ENCODE measurements at regions not wholly inside any gene's neighbourhood (a gene's known extent, or its start where the extent isn't known, plus 50 kb on each side); places are given as distances from the start of the nearest gene placed in this dataset.

DNA sequence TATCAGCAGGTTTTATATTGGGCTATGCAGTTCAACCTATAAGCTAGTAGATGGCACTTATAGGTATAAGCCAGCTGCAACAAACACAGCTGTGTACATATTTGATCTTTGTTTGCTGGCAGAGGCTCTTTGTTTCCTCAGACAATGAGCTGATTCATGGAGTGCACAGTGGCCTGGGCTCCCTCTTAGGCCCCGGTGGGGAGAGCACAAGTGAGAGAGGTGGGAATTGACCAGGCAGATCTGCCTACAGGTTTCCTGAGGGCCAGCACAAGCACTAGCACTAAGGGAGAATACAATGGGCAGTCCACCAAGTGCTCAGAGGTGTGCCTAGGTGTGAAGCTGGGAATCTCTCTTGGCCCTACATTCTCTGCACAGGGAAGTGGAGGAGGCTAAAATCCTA lies 1390.7 kb downstream of the SLITRK5 start (continued):
- TF ChIP-seq, protein P1, sequence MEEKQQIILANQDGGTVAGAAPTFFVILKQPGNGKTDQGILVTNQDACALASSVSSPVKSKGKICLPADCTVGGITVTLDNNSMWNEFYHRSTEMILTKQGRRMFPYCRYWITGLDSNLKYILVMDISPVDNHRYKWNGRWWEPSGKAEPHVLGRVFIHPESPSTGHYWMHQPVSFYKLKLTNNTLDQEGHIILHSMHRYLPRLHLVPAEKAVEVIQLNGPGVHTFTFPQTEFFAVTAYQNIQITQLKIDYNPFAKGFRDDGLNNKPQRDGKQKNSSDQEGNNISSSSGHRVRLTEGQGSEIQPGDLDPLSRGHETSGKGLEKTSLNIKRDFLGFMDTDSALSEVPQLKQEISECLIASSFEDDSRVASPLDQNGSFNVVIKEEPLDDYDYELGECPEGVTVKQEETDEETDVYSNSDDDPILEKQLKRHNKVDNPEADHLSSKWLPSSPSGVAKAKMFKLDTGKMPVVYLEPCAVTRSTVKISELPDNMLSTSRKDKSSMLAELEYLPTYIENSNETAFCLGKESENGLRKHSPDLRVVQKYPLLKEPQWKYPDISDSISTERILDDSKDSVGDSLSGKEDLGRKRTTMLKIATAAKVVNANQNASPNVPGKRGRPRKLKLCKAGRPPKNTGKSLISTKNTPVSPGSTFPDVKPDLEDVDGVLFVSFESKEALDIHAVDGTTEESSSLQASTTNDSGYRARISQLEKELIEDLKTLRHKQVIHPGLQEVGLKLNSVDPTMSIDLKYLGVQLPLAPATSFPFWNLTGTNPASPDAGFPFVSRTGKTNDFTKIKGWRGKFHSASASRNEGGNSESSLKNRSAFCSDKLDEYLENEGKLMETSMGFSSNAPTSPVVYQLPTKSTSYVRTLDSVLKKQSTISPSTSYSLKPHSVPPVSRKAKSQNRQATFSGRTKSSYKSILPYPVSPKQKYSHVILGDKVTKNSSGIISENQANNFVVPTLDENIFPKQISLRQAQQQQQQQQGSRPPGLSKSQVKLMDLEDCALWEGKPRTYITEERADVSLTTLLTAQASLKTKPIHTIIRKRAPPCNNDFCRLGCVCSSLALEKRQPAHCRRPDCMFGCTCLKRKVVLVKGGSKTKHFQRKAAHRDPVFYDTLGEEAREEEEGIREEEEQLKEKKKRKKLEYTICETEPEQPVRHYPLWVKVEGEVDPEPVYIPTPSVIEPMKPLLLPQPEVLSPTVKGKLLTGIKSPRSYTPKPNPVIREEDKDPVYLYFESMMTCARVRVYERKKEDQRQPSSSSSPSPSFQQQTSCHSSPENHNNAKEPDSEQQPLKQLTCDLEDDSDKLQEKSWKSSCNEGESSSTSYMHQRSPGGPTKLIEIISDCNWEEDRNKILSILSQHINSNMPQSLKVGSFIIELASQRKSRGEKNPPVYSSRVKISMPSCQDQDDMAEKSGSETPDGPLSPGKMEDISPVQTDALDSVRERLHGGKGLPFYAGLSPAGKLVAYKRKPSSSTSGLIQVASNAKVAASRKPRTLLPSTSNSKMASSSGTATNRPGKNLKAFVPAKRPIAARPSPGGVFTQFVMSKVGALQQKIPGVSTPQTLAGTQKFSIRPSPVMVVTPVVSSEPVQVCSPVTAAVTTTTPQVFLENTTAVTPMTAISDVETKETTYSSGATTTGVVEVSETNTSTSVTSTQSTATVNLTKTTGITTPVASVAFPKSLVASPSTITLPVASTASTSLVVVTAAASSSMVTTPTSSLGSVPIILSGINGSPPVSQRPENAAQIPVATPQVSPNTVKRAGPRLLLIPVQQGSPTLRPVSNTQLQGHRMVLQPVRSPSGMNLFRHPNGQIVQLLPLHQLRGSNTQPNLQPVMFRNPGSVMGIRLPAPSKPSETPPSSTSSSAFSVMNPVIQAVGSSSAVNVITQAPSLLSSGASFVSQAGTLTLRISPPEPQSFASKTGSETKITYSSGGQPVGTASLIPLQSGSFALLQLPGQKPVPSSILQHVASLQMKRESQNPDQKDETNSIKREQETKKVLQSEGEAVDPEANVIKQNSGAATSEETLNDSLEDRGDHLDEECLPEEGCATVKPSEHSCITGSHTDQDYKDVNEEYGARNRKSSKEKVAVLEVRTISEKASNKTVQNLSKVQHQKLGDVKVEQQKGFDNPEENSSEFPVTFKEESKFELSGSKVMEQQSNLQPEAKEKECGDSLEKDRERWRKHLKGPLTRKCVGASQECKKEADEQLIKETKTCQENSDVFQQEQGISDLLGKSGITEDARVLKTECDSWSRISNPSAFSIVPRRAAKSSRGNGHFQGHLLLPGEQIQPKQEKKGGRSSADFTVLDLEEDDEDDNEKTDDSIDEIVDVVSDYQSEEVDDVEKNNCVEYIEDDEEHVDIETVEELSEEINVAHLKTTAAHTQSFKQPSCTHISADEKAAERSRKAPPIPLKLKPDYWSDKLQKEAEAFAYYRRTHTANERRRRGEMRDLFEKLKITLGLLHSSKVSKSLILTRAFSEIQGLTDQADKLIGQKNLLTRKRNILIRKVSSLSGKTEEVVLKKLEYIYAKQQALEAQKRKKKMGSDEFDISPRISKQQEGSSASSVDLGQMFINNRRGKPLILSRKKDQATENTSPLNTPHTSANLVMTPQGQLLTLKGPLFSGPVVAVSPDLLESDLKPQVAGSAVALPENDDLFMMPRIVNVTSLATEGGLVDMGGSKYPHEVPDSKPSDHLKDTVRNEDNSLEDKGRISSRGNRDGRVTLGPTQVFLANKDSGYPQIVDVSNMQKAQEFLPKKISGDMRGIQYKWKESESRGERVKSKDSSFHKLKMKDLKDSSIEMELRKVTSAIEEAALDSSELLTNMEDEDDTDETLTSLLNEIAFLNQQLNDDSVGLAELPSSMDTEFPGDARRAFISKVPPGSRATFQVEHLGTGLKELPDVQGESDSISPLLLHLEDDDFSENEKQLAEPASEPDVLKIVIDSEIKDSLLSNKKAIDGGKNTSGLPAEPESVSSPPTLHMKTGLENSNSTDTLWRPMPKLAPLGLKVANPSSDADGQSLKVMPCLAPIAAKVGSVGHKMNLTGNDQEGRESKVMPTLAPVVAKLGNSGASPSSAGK (IDR thresholded peaks at IDR 0.05) = no peak
- TF ChIP-seq, protein P2, sequence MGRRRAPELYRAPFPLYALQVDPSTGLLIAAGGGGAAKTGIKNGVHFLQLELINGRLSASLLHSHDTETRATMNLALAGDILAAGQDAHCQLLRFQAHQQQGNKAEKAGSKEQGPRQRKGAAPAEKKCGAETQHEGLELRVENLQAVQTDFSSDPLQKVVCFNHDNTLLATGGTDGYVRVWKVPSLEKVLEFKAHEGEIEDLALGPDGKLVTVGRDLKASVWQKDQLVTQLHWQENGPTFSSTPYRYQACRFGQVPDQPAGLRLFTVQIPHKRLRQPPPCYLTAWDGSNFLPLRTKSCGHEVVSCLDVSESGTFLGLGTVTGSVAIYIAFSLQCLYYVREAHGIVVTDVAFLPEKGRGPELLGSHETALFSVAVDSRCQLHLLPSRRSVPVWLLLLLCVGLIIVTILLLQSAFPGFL (CRISPR knock-in tag; IDR thresholded peaks at IDR 0.05) = no peak
- no peak for TF ChIP-seq NR4A1 (CRISPR knock-in tag; IDR thresholded peaks at IDR 0.05)
- no peak for TF ChIP-seq NR4A1 (tag; IDR thresholded peaks at IDR 0.05)
- no peak for TF ChIP-seq CCNT2 (IDR thresholded peaks at IDR 0.05; ENCODE audit: borderline replicate concordance, extremely low read depth, insufficient read length, low read depth, low read length)

Data from K562 (cell line).